Medulla oblongata (tissue), 1 donor: ENCODE measurements at regions not wholly inside any gene's neighbourhood (a gene's known extent, or its start where the extent isn't known, plus 50 kb on each side); places are given as distances from the start of the nearest gene placed in this dataset.
"Not testable (repeated sequence)": the region's sequence is repeated elsewhere in the genome, so short reads cannot be mapped to it uniquely, and the experiment has no call there.

Source experiments
- DNase-seq: peaks from one replicate; pipeline ENCODE4 v3.0.0-alpha.2; 2015; ENCODE audit errors: extremely low spot score

- DNase-seq: no peak
These were observed 62.4 kb upstream of the GMDS start for GRCh38 chr6:2307799-2308198.

DNA sequence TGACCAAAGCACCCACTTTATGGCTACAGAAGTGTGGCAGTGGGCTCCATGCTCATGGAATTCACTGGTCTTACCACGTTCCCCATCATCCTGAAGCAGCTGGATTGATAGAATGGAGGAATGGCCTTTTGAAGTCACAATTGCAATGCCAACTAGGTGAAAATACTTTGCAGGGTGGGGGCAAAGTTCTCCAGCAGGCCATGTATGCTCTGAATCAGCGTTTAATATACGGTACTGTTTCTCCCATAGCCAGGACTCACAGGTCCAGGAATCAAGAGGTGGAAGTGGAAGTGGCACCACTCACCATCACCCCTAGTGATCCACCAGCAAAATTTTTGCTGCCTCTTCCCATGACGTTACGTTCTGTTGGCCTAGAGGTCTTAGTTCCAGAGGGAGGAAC lies 60.5 kb upstream of the GMDS start:
- DNase-seq: no peak

GRCh38 chr6:2302482-2302881 lies 57.1 kb upstream of the GMDS start:
- DNase-seq: not testable (repeated sequence)

DNA sequence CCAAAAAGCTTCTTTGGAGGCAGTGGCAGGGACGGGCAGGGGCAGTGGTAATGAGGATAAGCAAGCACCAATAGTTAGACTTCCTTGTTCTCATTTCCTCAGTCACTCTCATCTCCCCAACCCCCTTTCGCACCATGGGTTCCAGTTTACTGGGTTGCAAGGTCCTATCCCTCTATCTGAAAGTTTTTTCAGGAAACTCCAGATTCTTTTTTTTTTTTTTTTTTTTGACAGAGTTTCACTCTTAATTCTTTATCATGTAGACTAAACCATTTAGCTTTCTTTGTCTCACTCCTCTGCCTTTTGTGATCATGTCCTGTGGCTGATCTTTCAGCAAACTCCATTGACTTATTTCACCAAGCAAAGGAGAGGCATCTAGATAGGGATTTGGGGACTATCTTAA lies 51.4 kb upstream of the GMDS start:
- DNase-seq: no peak
